CD4-positive, alpha-beta T cell treated with Interleukin-6 for 4 hours (primary cell): ENCODE measurements at regions not wholly inside any gene's neighbourhood (a gene's known extent, or its start where the extent isn't known, plus 50 kb on each side); places are given as distances from the start of the nearest gene placed in this dataset.
"Not testable (repeated sequence)": the region's sequence is repeated elsewhere in the genome, so short reads cannot be mapped to it uniquely, and the experiment has no call there.

Experiments used
- DNase-seq: peaks from one replicate; pipeline ENCODE4 v3.0.0-alpha.2; 2020; ENCODE audit warnings: mixed read lengths

DNA sequence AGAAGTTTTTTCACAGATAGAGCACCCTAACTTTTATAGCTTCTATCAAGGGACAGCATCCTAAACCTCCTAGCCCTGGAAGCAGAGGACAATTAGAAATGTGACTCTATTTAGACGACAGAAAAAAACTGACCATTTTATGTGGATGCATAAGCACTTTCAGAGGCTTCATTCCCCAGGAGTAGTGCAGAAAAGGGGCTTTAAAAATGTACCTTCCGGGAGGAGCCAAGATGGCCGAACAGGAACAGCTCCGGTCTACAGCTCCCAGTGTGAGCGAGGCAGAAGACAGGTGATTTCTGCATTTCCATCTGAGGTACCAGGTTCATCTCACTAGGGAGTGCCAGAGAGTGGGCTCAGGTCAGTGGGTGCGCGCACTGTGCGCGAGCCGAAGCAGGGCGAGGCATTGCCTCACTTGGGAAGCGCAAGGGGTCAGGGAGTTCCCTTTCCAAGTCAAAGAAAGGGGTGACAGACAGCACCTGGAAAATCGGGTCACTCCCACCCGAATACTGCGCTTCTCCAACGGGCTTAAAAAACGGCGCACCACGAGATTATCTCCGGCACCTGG, 416.4 kb upstream of the C1orf87 start:
- not testable (repeated sequence) for DNase-seq

DNA sequence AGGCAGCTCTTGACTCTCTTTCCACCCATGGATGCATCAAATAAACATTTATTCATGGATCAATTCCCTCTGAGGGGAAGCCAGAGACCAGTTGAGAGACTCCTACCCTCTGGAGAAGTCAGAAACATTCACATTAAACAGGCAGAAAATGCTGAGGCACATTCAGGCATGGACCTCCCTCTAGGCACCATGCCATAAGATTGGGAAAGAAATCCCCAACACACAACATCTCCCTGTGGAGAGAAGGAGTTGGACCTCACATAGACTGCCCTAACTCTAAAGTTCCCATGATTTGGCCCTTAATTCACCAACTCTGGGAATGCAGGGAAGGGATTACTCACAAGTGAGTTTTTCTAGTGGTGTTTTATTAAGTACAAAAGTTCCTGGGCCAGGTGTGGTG, 415.3 kb upstream of the C1orf87 start:
- DNase-seq = no peak

DNA sequence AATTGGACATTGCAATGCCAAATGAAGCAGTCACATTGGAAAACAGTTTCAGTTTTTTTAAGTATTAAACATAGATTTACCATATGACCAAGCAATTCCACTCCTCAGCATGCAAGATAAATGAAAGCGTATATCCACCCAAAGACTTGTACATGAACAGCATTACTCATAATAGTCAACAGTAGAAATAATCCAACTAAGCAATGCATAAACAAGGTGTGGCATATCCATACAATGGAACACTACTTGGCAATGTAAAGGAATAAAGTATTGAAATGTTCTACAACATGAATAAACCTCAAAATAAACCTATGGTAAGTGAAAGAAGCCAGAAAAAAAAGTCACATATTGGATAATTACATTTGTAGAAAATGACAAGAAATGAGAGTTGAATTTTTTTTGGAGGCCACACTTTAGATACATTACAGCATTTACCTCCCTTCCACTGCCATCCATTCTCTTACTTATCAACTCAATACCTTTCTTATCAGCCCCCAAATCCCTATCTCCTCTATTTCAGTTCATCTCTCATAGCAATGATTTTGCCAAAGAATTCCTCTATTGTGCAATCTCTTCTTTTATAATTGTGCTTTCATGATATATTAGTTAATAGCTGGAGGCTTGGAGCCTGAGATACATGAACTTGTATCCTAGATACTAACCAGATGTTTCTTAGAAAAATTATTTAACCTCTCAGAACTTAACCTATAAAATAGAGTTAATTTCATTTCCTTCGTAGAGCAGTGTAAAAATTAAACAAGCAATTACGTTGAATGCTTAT, 414.2 kb upstream of the C1orf87 start:
- no peak for DNase-seq

DNA sequence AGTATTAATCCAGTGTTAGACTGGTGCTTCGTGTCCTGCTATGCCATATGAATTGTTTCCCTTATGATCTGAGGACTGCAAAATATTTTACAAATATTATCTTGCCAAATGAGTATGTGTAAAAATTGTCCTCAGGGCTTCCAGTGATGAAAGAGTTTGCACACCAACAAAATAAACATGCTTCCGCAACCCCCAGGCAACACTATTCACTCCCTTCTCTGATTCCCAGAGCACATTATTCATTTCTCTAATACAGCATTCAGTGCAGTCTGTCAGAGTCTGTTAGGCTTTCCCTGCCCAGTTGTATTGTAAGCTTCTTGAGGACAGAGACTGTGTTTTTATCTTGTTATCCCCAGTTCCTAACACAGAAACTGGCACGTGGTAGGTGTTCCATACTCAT, 409.9 kb upstream of the C1orf87 start:
- no peak for DNase-seq

DNA sequence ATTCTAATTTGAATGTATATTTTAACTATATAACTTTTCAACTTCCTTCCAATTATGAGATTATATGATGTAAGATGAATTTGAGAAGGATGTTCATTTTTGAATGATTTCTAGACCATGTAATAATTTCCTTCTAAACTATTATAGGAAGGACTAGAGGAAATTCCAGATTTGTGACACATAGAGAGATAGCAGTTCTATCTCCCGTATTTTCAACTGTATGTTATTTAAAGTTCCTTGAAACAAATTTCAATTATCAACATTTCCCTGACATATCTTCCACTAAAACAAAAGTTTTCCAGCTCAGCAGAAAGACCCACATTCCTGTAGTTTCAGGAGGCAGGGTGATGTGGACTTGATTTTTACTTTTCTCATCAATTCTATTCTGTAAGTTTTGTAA, 396.7 kb upstream of the C1orf87 start:
- DNase-seq = no peak

DNA sequence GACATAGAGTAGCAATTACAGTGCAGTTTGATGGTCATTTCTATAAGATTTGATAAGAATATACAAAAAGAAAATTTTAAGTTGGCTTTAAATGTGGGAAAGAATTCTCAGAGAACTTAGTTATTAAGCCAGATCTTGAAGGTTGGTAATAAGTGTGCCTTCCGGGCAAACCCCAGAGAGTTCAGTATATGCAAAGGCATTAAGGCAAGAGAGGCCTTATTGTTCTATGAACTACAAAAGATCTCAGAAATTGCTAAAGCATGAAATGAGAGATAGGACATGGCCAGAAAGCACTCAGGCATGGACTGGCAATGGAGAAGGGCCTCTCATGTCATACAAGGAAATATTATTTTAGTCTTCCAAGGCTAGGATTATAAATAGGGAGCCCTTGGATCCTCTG, 390.2 kb upstream of the C1orf87 start:
- DNase-seq = no peak

DNA sequence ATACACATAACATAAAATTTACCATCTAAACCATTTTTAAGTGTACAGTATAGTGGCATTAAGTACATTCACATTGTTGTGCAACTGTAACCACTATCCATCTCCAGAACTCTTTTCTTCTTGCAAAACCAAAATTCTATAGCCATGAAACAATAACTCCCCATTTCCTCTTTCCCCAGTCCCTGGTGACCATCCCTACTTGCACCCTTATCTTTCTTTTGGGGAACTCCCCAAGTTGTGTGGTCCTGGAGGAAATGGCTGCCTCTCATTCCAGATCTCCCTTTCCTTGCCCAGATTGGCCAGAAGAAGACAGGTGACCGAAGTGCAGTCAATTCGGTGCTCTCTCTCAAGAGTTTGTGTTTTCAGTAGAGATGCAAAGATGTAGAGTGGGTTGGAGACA, 389.6 kb upstream of the C1orf87 start:
- no peak for DNase-seq

DNA sequence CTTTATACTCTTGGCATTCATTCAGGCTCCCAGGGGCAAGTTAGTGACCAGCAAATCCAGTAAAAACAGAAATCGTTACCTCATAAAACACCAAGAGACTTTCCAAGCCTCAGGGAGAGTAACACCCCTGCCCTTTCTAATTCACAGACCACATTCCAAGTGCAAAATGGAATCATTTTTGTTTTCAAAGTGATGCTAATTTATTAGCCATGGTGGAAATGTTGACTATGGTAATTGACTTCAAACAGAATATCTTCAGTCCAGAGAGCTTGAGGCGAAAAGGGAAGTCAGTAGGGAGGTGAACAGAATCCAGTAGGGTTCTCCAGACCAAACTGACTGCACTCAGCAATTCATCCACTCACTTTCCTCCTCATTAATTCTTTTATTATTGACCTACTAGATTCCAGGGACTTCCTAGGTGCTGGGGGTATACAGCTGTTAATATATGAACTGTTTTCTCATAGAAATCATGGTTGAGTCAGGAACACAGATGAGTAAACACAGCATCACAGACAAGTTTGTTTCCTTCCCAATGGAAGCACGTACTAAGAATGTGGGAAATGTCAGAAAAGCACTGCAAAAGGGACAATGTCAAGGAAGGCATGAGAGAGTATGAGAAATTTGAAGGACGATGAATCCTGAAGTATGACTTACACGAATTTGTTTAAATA, 388.5 kb upstream of the C1orf87 start:
- no peak for DNase-seq

DNA sequence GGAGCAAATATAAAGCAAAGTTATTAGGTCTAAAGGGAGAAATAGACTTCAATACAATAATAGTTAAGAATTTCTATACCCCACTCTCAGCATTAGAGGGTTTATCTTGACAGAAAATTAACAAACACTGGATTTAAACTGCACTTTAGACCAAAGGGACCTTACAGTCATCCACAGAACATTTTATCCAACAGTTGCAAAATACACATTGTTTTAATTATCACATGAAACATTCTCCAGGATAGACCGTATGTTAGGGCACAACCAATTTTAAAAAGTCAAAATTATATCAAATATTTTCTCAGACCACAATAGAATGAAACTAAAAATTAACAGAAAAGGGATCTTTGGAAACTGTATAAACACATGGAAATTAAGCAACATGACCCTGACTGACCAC, 384.5 kb upstream of the C1orf87 start:
- DNase-seq = no peak

DNA sequence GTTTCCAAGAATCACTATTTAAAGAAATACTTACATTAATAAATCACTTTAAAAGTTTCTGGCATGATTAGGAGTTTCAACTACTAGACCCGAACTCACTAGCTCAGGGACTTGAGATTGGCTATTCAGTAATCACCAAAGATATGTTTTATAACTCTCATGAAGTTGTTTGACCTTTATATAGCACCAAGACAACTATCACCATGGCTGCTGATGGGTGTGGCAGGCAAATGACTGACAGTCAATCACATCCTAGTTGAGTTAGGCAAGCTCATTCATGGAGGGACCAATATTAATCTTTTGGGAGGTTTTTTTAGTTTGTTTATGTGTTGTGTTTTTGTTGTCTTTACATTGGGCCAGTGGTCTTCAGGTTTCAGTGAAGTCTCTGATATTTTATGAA, 376.3 kb upstream of the C1orf87 start:
- no peak for DNase-seq

DNA sequence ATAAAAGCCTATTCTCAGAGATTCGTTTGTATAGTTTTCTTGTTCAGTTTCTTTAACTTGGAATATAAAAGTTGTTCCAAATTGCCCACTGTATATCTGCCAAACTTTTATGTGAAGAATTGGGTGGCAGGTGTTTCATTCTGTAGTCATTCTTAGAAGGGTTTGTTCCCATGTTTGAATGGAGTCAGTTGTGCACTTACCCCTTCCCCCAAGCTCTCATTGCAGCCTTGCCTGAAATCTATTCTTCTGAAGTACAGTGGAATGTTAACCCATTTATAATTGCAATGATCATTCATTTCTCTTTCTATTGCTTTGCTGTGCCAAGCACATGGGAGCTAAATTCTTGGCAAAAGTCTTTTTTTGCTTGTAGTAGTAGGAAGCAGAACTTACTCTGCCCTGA, 375.3 kb upstream of the C1orf87 start:
- DNase-seq = no peak

DNA sequence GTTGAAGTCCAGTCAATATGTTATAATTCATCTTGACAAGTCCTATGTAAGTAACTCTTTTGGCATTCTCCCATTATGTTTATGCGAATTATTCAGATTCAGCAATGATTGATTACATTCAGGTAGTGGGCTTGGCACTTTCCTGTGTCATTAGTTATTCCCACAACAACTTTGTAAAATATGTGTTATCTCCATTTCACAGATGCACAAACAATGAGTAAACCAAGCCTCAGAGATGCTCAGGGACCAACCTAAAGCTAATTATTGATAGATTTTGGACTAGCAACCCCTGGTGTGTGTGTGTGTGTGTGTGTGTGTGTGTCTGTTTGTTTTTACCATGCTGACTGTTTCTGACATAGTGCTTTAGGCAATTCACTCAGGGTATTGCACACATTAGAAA, 371.1 kb upstream of the C1orf87 start:
- no peak for DNase-seq

DNA sequence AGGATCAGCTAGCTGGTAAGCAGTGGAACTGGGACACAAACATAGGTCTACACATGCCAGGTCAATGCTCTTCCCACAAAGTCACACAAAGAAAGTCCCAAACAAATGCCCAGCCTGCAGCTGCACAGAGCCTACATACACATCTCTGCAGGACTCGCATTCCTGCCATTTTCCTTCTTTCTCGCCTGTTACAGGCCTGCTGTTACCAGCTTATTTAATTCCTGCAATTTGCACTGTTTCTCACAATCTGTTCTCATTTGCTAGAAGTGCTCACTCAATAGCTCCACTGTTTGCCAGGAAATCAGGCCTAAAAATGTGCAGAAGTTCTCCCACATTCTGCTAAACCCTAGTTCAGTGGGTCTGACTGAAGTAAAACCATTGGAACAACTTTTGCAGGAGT, 362.6 kb upstream of the C1orf87 start:
- DNase-seq = no peak

DNA sequence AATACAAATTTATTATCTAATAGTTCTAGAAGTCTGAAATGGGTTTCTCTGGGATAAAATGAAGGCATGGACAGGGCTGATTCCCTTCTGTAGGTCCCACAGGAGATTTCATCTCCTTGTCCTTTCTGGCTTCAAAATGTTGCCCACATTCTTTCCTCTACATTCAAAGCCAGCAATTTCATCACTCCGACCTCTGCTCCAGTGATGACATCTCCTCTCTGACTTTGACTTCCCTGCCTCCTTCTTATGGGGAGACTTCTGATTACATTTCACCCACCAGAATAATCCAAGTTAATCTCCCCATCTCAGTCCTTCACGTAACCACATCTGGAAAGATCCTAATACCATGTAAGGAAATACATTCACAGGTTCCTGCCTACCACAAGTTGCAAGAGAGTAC, 358.0 kb upstream of the C1orf87 start:
- no peak for DNase-seq

DNA sequence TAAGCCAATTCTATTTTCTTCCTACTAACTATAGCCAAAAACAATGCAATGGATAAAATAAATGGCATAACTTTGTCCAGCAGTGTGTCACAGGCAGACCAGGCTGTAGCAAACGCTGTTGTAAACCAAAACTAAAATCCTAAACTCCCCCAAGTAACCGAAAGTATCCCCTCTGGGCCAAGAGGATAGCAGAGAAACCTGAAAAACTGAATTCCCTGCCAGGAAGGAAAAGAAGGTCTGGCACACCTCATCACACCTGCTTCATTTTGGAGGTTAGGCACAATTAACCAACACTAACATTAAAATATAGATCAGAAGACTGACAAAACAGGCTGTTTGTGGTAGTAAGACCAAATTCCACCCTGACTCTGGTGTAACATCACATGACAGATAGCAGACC, 356.8 kb upstream of the C1orf87 start:
- DNase-seq = no peak

DNA sequence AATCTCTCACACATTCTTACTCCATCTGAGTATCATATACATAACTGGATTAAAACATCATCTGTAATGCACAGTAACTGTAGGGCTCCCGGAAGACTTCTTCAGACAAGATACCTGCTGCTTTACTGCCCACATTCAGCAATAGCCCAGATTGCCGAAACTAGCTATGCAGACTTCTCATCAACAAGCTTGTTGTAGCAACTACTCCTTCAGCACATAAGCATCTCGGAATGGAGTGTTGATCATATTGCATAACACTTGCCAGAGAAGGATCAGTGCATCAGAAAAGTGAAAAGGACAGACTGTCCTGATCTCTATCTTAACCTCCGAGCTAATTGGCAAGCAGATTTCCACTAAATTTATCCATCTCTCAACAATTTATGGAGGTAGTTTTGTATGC, 354.6 kb upstream of the C1orf87 start:
- no peak for DNase-seq

DNA sequence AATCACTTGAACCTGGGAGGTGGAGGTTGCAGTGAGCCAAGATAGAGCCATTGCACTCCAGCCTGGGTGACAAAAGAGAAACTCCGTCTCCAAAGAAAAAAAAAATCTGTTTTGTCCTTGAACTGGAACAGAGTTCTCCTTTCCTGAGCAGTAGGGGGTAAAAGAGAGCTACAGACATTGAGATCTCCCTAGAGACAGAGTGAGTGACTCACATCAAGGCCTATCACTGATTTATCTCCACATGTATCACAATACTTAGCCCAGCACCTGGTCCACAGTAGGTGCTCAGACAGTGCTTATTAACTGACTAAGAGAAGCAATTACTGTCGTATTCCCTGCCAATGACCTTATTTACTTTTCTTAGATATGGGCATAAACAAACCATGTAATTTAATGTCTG, 354.1 kb upstream of the C1orf87 start:
- DNase-seq = no peak

DNA sequence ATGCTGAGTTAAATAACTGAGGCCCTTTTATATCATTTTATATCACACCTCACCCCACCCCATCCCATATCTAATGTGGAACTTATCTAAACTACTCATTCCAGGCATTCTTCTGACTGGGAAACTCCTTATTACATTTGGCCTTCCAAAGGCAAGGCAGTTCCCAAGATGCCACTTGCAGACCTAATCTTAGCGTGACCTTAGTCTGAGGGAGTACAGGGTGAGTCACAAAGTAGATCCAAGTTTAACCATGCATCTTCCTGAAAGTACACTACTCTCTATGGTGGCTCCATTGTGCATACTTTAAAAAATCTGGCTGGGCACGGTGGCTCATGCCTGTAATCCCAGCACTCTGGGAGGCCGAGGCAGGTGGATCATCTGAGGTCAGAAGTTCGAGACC, 353.6 kb upstream of the C1orf87 start:
- no peak for DNase-seq

DNA sequence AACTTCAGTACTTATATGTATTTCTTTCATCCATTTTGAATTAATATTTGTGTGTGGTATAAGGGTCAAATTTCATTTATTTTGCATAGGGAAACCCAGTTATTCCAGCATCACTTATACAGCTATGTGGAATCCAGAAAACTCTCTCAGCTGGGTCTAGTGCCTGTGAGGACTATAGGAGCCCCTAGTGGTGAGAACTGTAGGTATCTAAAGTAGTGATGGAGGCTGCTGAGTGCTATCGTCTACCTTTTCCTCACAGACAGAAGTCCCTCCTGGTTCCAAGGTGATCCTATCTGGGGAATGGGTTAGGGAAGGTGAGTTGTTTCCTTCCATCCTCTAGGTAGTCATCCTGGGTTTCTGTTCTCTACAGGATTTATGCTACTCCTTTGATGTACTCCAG, 352.0 kb upstream of the C1orf87 start:
- DNase-seq = no peak

DNA sequence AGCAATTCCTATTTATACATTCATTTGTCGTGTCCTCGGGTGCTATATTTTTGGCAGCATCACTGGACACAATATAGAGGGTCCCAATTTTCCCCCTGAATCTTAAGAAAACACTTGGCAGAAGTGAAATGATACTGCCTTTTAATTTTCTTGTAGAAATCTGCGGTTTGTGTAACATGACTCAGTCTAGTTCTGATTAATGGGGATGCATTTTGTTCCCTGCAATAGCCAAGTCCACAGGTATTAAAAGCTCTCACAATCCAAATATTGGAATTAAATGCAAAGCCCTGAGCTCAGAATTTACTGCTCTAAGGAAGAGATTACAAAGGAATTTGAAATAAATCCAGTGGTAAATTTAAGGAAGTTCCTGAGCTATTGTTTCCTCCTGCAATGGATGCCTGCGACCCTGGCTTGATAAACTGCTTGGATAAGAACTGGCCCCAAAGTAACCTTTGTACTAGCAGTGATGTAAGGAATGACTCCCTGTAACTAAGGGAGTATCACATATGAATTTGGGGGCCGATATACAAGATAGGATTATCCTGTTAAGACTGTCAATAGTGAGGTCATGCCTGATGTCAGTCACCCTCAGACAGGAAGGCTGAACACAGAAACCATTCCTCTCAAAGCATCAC, 349.7 kb upstream of the C1orf87 start:
- DNase-seq = no peak

DNA sequence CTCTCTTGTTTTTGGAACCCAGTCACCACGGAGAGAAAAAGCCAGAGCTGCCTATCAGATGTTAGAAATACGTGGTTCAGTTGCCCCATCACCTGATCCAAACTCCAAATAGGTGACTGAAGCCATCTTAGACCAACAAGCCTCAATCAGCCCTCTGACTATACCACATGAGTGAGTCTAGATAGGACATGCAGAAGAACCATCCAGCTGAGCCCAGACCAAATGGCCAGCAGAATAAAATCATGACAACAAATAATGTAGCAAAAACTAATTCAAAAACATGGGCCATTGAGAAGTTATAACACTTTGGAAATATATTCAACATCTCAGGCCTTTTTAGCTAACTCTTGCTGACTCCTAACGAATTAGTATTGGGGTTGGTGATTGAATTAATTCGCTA, 348.4 kb upstream of the C1orf87 start:
- DNase-seq = no peak

DNA sequence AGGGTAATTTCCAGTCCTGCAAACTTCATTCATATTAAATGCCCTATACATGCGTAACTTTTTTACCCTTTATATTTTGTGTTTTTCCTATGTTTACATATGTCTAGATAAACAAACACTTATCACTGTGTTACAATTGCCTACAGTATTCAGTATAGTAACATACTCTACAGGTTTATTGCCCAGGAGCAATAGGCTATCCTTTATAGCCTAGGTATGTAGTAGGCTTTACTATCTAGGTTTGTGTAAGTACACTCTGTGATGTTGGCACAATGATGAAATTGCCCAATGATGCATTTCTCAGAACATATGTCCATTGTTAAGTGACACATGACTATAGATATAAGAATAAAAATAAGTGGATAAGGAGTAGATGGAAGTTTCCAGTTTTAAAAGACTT, 345.5 kb upstream of the C1orf87 start:
- DNase-seq = no peak

DNA sequence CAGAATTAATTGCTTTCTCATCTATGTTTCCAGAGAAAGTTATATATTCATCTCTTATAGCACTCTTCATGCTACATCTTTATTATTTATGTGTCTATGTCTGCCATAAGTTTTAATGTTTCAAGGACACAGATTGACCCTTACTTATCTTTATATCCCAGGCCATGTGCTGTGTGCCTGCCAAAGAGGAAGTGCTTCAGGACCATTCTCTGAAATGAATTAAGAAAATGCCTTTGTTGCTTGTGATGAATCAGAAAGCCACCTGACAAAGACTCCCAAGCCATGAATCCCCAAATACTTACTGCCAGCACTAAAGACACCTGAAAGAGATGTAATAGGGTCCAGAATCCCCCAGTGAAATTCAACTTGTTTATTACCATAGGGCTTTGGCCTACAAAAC, 342.1 kb upstream of the C1orf87 start:
- DNase-seq = no peak

DNA sequence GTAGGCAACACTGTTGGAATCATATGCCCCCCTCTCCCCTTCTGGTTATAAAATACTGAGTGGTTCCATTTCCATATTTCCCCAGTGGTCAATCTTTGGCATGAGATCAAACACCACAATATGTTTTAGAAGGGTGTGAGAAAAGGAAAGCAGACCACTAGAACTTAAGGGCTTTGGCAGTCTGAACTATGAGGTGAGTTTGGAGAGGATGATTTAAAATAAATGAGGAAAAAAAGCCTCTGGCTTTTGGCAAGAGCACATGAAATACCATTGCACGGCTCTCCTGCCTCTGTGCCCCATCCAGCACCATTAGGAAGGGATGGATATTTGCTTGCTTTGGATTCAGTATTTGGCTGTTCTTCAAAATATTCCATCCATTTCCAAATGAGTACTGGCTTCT, 339.5 kb upstream of the C1orf87 start:
- no peak for DNase-seq
